SK-N-SH treated with all-trans-retinoic acid at 6 μM for 48 hours (cell line): ENCODE measurements at regions not wholly inside any gene's neighbourhood (a gene's known extent, or its start where the extent isn't known, plus 50 kb on each side); places are given as distances from the start of the nearest gene placed in this dataset.

Source experiments
- ATAC-seq: fragments of 200-7000 bp; cut with Tn5 transposase; 3 replicates; pipeline ENCODE4 v1.9.1; 2020; ENCODE audit warnings: mild to moderate bottlenecking, moderate library complexity
- ARNTL ChIP-seq: fragments of 450-650 bp; formaldehyde crosslinking; IDR thresholded peaks from 2 replicates; pipeline ENCODE4 v1.5.0; 2020; ENCODE audit warnings: low read depth, mild to moderate bottlenecking, moderate library complexity, borderline replicate concordance
- BACH2 ChIP-seq: fragments of 250-450 bp; sonication (Bioruptor Pico); IDR thresholded peaks from 2 replicates; pipeline ENCODE4 v1.9.0; 2021; ENCODE audit warnings: mild to moderate bottlenecking, borderline replicate concordance
- CSDC2 ChIP-seq: fragments of 250-450 bp; sonication (Bioruptor Pico); IDR thresholded peaks from 2 replicates; pipeline ENCODE4 v1.5.0; 2020; ENCODE audit warnings: mild to moderate bottlenecking, moderate library complexity
- ESRRG ChIP-seq: fragments of 250-450 bp; sonication (Bioruptor Pico); IDR thresholded peaks from 2 replicates; pipeline ENCODE4 v1.6.1; 2021; ENCODE audit warnings: mild to moderate bottlenecking
- GLIS3 ChIP-seq: fragments of 250-450 bp; sonication (Bioruptor Pico); IDR thresholded peaks from 2 replicates; pipeline ENCODE4 v1.5.0; 2020; ENCODE audit warnings: mild to moderate bottlenecking, moderate library complexity
- ISL1 ChIP-seq: fragments of 250-450 bp; sonication (Bioruptor Pico); IDR thresholded peaks from 2 replicates; pipeline ENCODE4 v2.1.2; 2022; ENCODE audit warnings: mild to moderate bottlenecking, moderate library complexity
- OSR1 ChIP-seq: fragments of 250-450 bp; sonication (Bioruptor Pico); IDR thresholded peaks from 2 replicates; pipeline ENCODE4 v1.8.0; 2022; ENCODE audit warnings: moderate library complexity, mild to moderate bottlenecking, inconsistent platforms
- PPARA ChIP-seq: fragments of 250-450 bp; sonication (Bioruptor Pico); IDR thresholded peaks from 2 replicates; pipeline ENCODE4 v1.5.0; 2020; ENCODE audit warnings: mild to moderate bottlenecking, borderline replicate concordance
- RARB ChIP-seq: fragments of 250-450 bp; sonication (Bioruptor Pico); IDR thresholded peaks from 2 replicates; pipeline ENCODE4 v1.8.0; 2021; ENCODE audit warnings: mild to moderate bottlenecking, moderate library complexity
- SNAI2 ChIP-seq: fragments of 250-450 bp; sonication (Bioruptor Pico); IDR thresholded peaks from 2 replicates; pipeline ENCODE4 v1.5.0; 2020; ENCODE audit warnings: mild to moderate bottlenecking, moderate library complexity
- TCF4 ChIP-seq: fragments of 250-450 bp; sonication (Bioruptor Pico); IDR thresholded peaks from 2 replicates; pipeline ENCODE4 v1.8.0; 2021; ENCODE audit warnings: mild to moderate bottlenecking, moderate library complexity, borderline replicate concordance
- TOX ChIP-seq: fragments of 250-450 bp; sonication (Bioruptor Pico); IDR thresholded peaks from 2 replicates; pipeline ENCODE4 v1.8.0; 2021; ENCODE audit warnings: mild to moderate bottlenecking, moderate library complexity, borderline replicate concordance
- TSHZ2 ChIP-seq: fragments of 250-450 bp; sonication (Bioruptor Pico); IDR thresholded peaks from 2 replicates; pipeline ENCODE4 v1.5.0; 2020; ENCODE audit warnings: mild to moderate bottlenecking, moderate library complexity
- ZFP30 ChIP-seq: fragments of 450-650 bp; formaldehyde crosslinking; IDR thresholded peaks from 2 replicates; pipeline ENCODE4 v1.5.0; 2022; ENCODE audit warnings: mild to moderate bottlenecking, moderate library complexity
- ZNF565 ChIP-seq: fragments of 450-650 bp; formaldehyde crosslinking; conservative IDR thresholded peaks from 2 replicates; pipeline ENCODE4 v1.5.0; 2020; ENCODE audit warnings: low read depth, mild to moderate bottlenecking, moderate library complexity
- ZNF70 ChIP-seq: fragments of 450-650 bp; formaldehyde crosslinking; IDR thresholded peaks from 2 replicates; pipeline ENCODE4 v1.5.0; 2020; ENCODE audit warnings: mild to moderate bottlenecking, moderate library complexity
- TF ChIP-seq, protein P1 (sequence below): fragments of 250-450 bp; sonication (Bioruptor Pico); IDR thresholded peaks from 2 replicates; pipeline ENCODE4 v1.8.0; 2020; ENCODE audit warnings: mild to moderate bottlenecking, moderate library complexity, borderline replicate concordance
- TF ChIP-seq, protein P2 (sequence below): fragments of 250-450 bp; sonication (Bioruptor Pico); IDR thresholded peaks from 2 replicates; pipeline ENCODE4 v1.5.1; 2021; ENCODE audit warnings: mild to moderate bottlenecking, moderate library complexity
- TF ChIP-seq, protein P3 (sequence below): fragments of 250-450 bp; sonication (Bioruptor Pico); IDR thresholded peaks from 2 replicates; pipeline ENCODE4 v1.8.0; 2021; ENCODE audit warnings: low read depth, mild to moderate bottlenecking, moderate library complexity, borderline replicate concordance

DNA sequence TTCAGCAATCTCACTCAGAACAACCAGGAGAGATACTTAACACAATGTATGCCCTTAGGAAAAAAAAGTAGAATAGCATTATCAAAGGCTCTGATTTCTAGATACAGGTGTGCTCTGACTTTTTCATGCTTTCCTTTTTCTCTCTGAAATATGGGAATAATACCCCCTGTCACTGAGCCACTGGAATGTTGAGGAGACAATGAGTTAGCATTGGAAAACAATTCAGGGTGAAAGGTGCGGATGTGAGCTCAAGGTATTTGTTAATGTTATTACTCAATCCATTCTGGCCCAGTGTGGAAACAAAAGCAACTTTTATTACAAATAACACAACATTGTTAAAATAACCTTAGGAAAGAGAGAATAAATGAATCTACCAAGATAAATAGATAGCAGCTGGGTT lies 228.0 kb downstream of the IKZF2 start:
- no peak for ATAC-seq
- TF ChIP-seq, protein P1, sequence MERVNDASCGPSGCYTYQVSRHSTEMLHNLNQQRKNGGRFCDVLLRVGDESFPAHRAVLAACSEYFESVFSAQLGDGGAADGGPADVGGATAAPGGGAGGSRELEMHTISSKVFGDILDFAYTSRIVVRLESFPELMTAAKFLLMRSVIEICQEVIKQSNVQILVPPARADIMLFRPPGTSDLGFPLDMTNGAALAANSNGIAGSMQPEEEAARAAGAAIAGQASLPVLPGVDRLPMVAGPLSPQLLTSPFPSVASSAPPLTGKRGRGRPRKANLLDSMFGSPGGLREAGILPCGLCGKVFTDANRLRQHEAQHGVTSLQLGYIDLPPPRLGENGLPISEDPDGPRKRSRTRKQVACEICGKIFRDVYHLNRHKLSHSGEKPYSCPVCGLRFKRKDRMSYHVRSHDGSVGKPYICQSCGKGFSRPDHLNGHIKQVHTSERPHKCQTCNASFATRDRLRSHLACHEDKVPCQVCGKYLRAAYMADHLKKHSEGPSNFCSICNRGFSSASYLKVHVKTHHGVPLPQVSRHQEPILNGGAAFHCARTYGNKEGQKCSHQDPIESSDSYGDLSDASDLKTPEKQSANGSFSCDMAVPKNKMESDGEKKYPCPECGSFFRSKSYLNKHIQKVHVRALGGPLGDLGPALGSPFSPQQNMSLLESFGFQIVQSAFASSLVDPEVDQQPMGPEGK (CRISPR knock-in tag), result no peak
- no peak for TF ChIP-seq ZNF70 (CRISPR knock-in tag)
- no peak for TF ChIP-seq GLIS3 (CRISPR knock-in tag)
- TF ChIP-seq TSHZ2 (CRISPR knock-in tag), result no peak
- TF ChIP-seq ISL1, result no peak
- no peak for TF ChIP-seq TCF4 (CRISPR knock-in tag)
- TF ChIP-seq ZFP30 (CRISPR knock-in tag), result no peak
- no peak for TF ChIP-seq SNAI2 (CRISPR knock-in tag)
- no peak for TF ChIP-seq TOX
- TF ChIP-seq, protein P2, sequence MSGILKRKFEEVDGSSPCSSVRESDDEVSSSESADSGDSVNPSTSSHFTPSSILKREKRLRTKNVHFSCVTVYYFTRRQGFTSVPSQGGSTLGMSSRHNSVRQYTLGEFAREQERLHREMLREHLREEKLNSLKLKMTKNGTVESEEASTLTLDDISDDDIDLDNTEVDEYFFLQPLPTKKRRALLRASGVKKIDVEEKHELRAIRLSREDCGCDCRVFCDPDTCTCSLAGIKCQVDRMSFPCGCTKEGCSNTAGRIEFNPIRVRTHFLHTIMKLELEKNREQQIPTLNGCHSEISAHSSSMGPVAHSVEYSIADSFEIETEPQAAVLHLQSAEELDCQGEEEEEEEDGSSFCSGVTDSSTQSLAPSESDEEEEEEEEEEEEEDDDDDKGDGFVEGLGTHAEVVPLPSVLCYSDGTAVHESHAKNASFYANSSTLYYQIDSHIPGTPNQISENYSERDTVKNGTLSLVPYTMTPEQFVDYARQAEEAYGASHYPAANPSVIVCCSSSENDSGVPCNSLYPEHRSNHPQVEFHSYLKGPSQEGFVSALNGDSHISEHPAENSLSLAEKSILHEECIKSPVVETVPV (CRISPR knock-in tag), result no peak
- TF ChIP-seq CSDC2 (CRISPR knock-in tag), result no peak
- no peak for TF ChIP-seq OSR1 (CRISPR knock-in tag)
- TF ChIP-seq BACH2, result no peak
- TF ChIP-seq, all 23 proteins: peak for 0

GRCh38 chr2:212922701-212923100 lies 228.7 kb downstream of the IKZF2 start:
- no peak for ATAC-seq

DNA sequence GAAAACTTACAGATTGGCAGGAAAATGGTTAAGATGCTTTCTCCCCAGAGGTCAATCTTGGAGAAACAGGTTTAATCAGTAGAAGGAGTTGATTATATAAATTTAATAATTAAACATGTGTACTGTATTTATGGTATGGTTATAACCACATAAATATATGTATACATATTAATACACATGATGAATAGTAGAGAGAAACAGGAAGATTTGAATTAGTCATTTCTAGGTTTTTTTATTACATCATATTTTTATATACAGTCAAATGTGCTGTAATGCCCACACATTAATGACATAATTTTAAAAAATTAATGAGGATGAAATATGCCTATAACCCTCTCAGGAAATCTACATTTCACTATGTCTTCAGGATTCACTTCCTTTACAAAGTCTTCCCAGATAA lies 229.7 kb downstream of the IKZF2 start:
- no peak for ATAC-seq
- TF ChIP-seq ISL1 (no peak), PPARA (CRISPR knock-in tag) (no peak), OSR1 (CRISPR knock-in tag) (no peak), TOX (no peak)

More at GRCh38 chr2:212922701-212923100, 228.7 kb downstream of the IKZF2 start:
- no peak for TF ChIP-seq GLIS3 (CRISPR knock-in tag)
- no peak for TF ChIP-seq ISL1
- no peak for TF ChIP-seq PPARA (CRISPR knock-in tag)
- TF ChIP-seq ESRRG, result no peak
- no peak for TF ChIP-seq TCF4 (CRISPR knock-in tag)
- TF ChIP-seq, protein P3, sequence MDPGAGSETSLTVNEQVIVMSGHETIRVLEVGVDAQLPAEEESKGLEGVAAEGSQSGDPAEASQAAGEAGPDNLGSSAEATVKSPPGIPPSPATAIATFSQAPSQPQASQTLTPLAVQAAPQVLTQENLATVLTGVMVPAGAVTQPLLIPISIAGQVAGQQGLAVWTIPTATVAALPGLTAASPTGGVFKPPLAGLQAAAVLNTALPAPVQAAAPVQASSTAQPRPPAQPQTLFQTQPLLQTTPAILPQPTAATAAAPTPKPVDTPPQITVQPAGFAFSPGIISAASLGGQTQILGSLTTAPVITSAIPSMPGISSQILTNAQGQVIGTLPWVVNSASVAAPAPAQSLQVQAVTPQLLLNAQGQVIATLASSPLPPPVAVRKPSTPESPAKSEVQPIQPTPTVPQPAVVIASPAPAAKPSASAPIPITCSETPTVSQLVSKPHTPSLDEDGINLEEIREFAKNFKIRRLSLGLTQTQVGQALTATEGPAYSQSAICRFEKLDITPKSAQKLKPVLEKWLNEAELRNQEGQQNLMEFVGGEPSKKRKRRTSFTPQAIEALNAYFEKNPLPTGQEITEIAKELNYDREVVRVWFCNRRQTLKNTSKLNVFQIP (CRISPR knock-in tag), result no peak
- no peak for TF ChIP-seq RARB
- TF ChIP-seq ZNF70 (CRISPR knock-in tag), result no peak
- TF ChIP-seq, all 23 proteins: peak for 0

DNA sequence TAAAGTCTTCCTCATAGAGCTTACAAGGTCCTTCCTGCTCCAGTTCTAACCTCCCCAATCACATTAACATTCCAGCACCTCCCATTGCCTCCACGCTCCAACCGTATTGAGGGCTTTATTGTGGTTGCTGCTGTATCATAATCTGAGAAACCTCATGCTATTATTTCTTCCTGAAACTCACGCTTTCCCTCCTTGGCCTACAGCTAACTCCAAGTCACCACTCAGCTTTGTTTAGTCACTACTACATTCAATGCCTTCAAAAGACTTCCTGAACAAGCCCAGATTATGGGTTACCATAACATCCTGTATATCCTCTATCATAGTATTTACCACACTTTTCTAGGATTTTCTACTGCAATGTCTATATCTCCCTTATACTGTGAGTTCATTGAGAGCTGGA lies 230.4 kb downstream of the IKZF2 start:
- ATAC-seq, result no peak
- TF ChIP-seq ZNF70 (CRISPR knock-in tag) (no peak), TSHZ2 (CRISPR knock-in tag) (no peak), RARB (no peak), ESRRG (no peak), ZNF565 (no peak), ARNTL (CRISPR knock-in tag) (no peak)
- TF ChIP-seq, protein P1 (CRISPR knock-in tag), result no peak
- TF ChIP-seq, all 23 proteins: peak for 0
